ENCODE measurements at regions not wholly inside any gene's neighbourhood (a gene's known extent, or its start where the extent isn't known, plus 50 kb on each side); places are given as distances from the start of the nearest gene placed in this dataset.

DNA sequence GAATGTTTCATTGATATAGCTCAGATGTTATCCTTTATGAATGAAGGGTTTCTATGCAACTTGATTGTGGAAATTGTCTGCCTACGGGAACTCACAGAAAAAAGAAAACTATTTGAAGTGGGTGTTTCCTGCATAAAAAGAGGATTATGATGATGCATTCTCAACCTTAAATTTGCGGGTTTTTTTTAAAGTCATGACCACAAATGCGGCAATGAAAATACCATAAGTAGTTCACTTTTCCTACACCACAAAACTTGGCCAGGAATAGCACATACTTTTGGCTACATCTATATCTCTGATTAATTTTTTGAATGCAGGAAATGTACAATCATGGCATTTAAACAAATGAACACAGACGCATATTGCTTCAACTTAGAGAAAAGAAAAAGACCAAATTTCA, 754.7 kb downstream of the DTWD2 start:
- FAIRE-seq (no peak), DNase-seq (ENCODE audit: low read depth, low spot score) (no peak), ATAC-seq (no peak)
- Histone ChIP-seq H3K36me3 (ENCODE audit: control insufficient read depth in 2 of 2, insufficient read depth in 2 of 2, low read length in 1 of 2) (no peaks in the 10 kb centered on the region), H3K9ac (ENCODE audit: control insufficient read depth, insufficient read depth, low read length) (no peak overlapping the region), H3K79me2 (ENCODE audit: control insufficient read depth, insufficient read depth, low read length) (no peaks in the 10 kb centered on the region), H2AFZ (ENCODE audit: control insufficient read depth, low read depth, low read length) (no peak overlapping the region), H3K4me1 (ENCODE audit: control insufficient read depth, insufficient read depth, low read length) (no peaks in the 10 kb centered on the region), H3K4me2 (ENCODE audit: control insufficient read depth, insufficient read depth) (no peak overlapping the region), H3K9me3 (replicated peaks; ENCODE audit: control insufficient read depth, insufficient read depth, low read length) (no peaks in the 10 kb centered on the region), H3K27ac (ENCODE audit: control insufficient read depth, insufficient read depth) (no peak overlapping the region), H3K4me3 (no peak overlapping the region), H4K20me1 (ENCODE audit: control insufficient read depth, insufficient read depth) (no peaks in the 10 kb centered on the region), H3K27me3 (replicated peaks in 1 of 2; ENCODE audit: control insufficient read depth in 2 of 2, insufficient read depth in 2 of 2, low read length in 1 of 2) (no peaks in the 10 kb centered on the region)
- CTCF ChIA-PET: no interaction called here
- SMC1A ChIA-PET (ENCODE audit: uncharacterized antibody, unreplicated experiment): no interaction called here
- no peak for TF ChIP-seq TCF3 (IDR thresholded peaks at IDR 0.05; ENCODE audit: borderline replicate concordance, insufficient read depth, low read depth, low read length)
- no TSS peak for BruUV-seq (replicated peaks)
- WGBS (ENCODE audit: insufficient coverage, insufficient replicate concordance, low lambda C conversion rate, missing lambda C conversion rate): 0% methylated on average over 4 of the region's 4 CpGs
- RAD21 ChIA-PET (ENCODE audit: unreplicated experiment): no interaction called here
- POLR2A ChIA-PET: no interaction called here
- intact Hi-C loops (cut with micrococcal nuclease; ENCODE audit: unreplicated experiment): no loop called here
- in situ Hi-C loops (cut with MboI): no loop called here

DNA sequence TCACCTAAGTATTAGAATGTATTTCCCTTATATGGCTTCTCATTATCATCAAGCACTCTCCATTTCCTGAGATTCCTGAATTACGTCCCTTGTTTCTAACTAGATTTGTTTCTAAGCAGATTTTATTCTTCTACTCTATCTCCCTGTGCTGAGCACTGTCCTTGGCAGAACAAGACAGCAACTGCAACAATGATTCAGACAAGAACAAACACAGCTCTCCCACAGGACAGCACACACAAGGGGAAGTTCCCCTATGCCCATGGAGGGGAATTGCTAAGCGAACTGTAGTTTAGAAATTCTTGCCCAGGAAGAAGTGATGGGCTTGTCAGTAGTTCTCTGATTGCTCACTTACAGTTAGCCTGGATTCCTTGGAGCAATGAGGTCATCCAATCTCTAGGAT, 759.9 kb downstream of the DTWD2 start:
- no peaks in the 10 kb centered on the region for H3K9me3 ChIP-seq (replicated peaks; ENCODE audit: control insufficient read depth, insufficient read depth, low read length)
- WGBS (ENCODE audit: insufficient coverage, insufficient replicate concordance, low lambda C conversion rate, missing lambda C conversion rate): 0% methylated on average over 2 of the region's 2 CpGs
- CTCF ChIA-PET: no interaction called here
- no peaks in the 10 kb centered on the region for H3K4me1 ChIP-seq (ENCODE audit: control insufficient read depth, insufficient read depth, low read length)
- no peak overlapping the region for H2AFZ ChIP-seq (ENCODE audit: control insufficient read depth, low read depth, low read length)
- BruUV-seq (replicated peaks): no TSS peak
- no peak overlapping the region for H3K4me2 ChIP-seq (ENCODE audit: control insufficient read depth, insufficient read depth)
- RAD21 ChIA-PET (ENCODE audit: unreplicated experiment): no interaction called here
- SMC1A ChIA-PET (ENCODE audit: uncharacterized antibody, unreplicated experiment): no interaction called here
- ATAC-seq (no peak), DNase-seq (ENCODE audit: low read depth, low spot score) (no peak), FAIRE-seq (no peak)
- in situ Hi-C loops (cut with MboI): no loop called here
- no peak overlapping the region for H3K27ac ChIP-seq (ENCODE audit: control insufficient read depth, insufficient read depth)
- intact Hi-C loops (cut with micrococcal nuclease; ENCODE audit: unreplicated experiment): no loop called here
- H3K79me2 ChIP-seq (ENCODE audit: control insufficient read depth, insufficient read depth, low read length): no peaks in the 10 kb centered on the region
- H4K20me1 ChIP-seq (ENCODE audit: control insufficient read depth, insufficient read depth): no peaks in the 10 kb centered on the region
- no peak overlapping the region for H3K9ac ChIP-seq (ENCODE audit: control insufficient read depth, insufficient read depth, low read length)
- H3K4me3 ChIP-seq: no peak overlapping the region
- H3K36me3 ChIP-seq (ENCODE audit: control insufficient read depth in 2 of 2, insufficient read depth in 2 of 2, low read length in 1 of 2): no peaks in the 10 kb centered on the region
- POLR2A ChIA-PET: no interaction called here
- H3K27me3 ChIP-seq (replicated peaks in 1 of 2; ENCODE audit: control insufficient read depth in 2 of 2, insufficient read depth in 2 of 2, low read length in 1 of 2): no peaks in the 10 kb centered on the region
- TF ChIP-seq RUNX3 (IDR thresholded peaks at IDR 0.05; ENCODE audit: low read length): no peak
- no peak for TF ChIP-seq CBX5 (IDR thresholded peaks at IDR 0.05; ENCODE audit: low read depth)
- TF ChIP-seq IKZF2 (IDR thresholded peaks at IDR 0.05): no peak
- no peak for TF ChIP-seq NFXL1 (IDR thresholded peaks at IDR 0.05; ENCODE audit: borderline replicate concordance)
- TF ChIP-seq EGR1 (IDR thresholded peaks at IDR 0.05; ENCODE audit: borderline replicate concordance in 1 of 2, low read depth in 2 of 2, low read length in 2 of 2): no peak
- no peak for TF ChIP-seq ASH2L (IDR thresholded peaks at IDR 0.05; ENCODE audit: borderline replicate concordance, low read depth)
- TF ChIP-seq PAX8 (IDR thresholded peaks at IDR 0.05): no peak
- TF ChIP-seq YBX1 (IDR thresholded peaks at IDR 0.05): no peak
- no peak for TF ChIP-seq CREM (IDR thresholded peaks at IDR 0.05; ENCODE audit: low read depth)
- TF ChIP-seq TCF12 (IDR thresholded peaks at IDR 0.05; ENCODE audit: low read depth, low read length): no peak
- no peak for TF ChIP-seq SREBF1 (IDR thresholded peaks at IDR 0.05; ENCODE audit: low read length)
- no peak for TF ChIP-seq NFYB (IDR thresholded peaks at IDR 0.05; ENCODE audit: insufficient read depth, low read depth, low read length)
- no peak for TF ChIP-seq ZNF384 (IDR thresholded peaks at IDR 0.05; ENCODE audit: borderline replicate concordance, low read depth, low read length)
- no peak for TF ChIP-seq YY1 (IDR thresholded peaks at IDR 0.05; ENCODE audit: low read depth, low read length)
- TF ChIP-seq, protein P1, sequence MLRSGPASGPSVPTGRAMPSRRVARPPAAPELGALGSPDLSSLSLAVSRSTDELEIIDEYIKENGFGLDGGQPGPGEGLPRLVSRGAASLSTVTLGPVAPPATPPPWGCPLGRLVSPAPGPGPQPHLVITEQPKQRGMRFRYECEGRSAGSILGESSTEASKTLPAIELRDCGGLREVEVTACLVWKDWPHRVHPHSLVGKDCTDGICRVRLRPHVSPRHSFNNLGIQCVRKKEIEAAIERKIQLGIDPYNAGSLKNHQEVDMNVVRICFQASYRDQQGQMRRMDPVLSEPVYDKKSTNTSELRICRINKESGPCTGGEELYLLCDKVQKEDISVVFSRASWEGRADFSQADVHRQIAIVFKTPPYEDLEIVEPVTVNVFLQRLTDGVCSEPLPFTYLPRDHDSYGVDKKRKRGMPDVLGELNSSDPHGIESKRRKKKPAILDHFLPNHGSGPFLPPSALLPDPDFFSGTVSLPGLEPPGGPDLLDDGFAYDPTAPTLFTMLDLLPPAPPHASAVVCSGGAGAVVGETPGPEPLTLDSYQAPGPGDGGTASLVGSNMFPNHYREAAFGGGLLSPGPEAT (IDR thresholded peaks at IDR 0.05; ENCODE audit: low read depth): no peak
- TF ChIP-seq RB1 (IDR thresholded peaks at IDR 0.05; ENCODE audit: borderline replicate concordance): no peak

All from GM12878 (cell line).